Keratinocyte (primary cell): ENCODE measurements at regions not wholly inside any gene's neighbourhood (a gene's known extent, or its start where the extent isn't known, plus 50 kb on each side); places are given as distances from the start of the nearest gene placed in this dataset.
A peak's percentile ranks its signal among the peaks of the same experiment; 100 is the strongest.

ENCODE experiments used
- DNase-seq: peaks from one replicate; pipeline ENCODE4 v3.0.0-alpha.2; 2011; ENCODE audit warnings: low read depth, missing footprints, low spot score
- FAIRE-seq: peaks from 2 replicates; lab custom pipeline; 2011; peaks lifted over from hg19 to GRCh38; lab: Jason Lieb, UNC
- H2AFZ ChIP-seq: 2 replicates; pipeline ENCODE4 v1.6.0; 2012; ENCODE audit warnings: low read length, control low read depth, inconsistent platforms; ENCODE audit not compliant: control insufficient read depth
- H3K27ac ChIP-seq: 2 replicates; pipeline ENCODE4 v1.5.1; 2011; ENCODE audit warnings: low read length; ENCODE audit not compliant: control insufficient read depth, insufficient read depth
- H3K27me3 ChIP-seq: 3 replicates; pipeline ENCODE4 v1.6.0; 2011; ENCODE audit warnings: low read length; ENCODE audit not compliant: control insufficient read depth, insufficient read depth; ENCODE audit errors: extremely low read depth
- H3K36me3 ChIP-seq, 2 experiments: 2 replicates in 1 of 2; 3 replicates in 1 of 2; pipeline ENCODE4 v1.5.1; 2011; ENCODE audit warnings: low read length in 2 of 2, mild to moderate bottlenecking in 1 of 2; ENCODE audit not compliant: control insufficient read depth in 2 of 2, insufficient read depth in 2 of 2; ENCODE audit errors: extremely low read depth in 1 of 2
- H3K4me1 ChIP-seq: 3 replicates; pipeline ENCODE4 v1.5.1; 2011; ENCODE audit warnings: low read length; ENCODE audit not compliant: control insufficient read depth, insufficient read depth; ENCODE audit errors: extremely low read depth
- H3K4me2 ChIP-seq: 3 replicates; pipeline ENCODE4 v1.6.0; 2011; ENCODE audit warnings: low read depth, low read length; ENCODE audit not compliant: control insufficient read depth, insufficient read depth; ENCODE audit errors: extremely low read depth
- H3K4me3 ChIP-seq, 3 experiments: fragments of 200-600 bp in 1 of 3; sonication (generic) in 1 of 3; 2 replicates in 2 of 3; 3 replicates in 1 of 3; pipeline ENCODE4 v1.5.1; 2011 to 2016; ENCODE audit warnings: low read length in 3 of 3, mild to moderate bottlenecking in 3 of 3, control low read depth in 2 of 3, inconsistent platforms in 1 of 3, low read depth in 1 of 3, mixed read lengths in 1 of 3, mixed run types in 1 of 3, moderate library complexity in 1 of 3; ENCODE audit not compliant: control insufficient read depth in 2 of 3, insufficient read depth in 2 of 3; ENCODE audit errors: extremely low read depth in 1 of 3
- H3K79me2 ChIP-seq: 2 replicates; pipeline ENCODE4 v1.6.0; 2012; ENCODE audit warnings: low read length; ENCODE audit not compliant: control insufficient read depth, insufficient read depth
- H3K9ac ChIP-seq: 3 replicates; pipeline ENCODE4 v1.6.0; 2011; ENCODE audit warnings: low read length; ENCODE audit not compliant: control insufficient read depth, insufficient read depth; ENCODE audit errors: extremely low read depth
- H3K9me1 ChIP-seq: 3 replicates; pipeline ENCODE4 v1.6.0; 2011; ENCODE audit warnings: low read length; ENCODE audit not compliant: control insufficient read depth, insufficient read depth; ENCODE audit errors: extremely low read depth
- H3K9me3 ChIP-seq: 2 replicates; pipeline ENCODE4 v1.5.1; 2012; ENCODE audit warnings: low read depth, low read length; ENCODE audit not compliant: control insufficient read depth
- H4K20me1 ChIP-seq: 3 replicates; pipeline ENCODE4 v1.6.0; 2011; ENCODE audit warnings: low read length; ENCODE audit not compliant: control insufficient read depth, insufficient read depth; ENCODE audit errors: extremely low read depth
- CTCF ChIP-seq, 3 experiments: IDR thresholded peaks in 1 of 3; conservative IDR thresholded peaks in 1 of 3; optimal IDR thresholded peaks in 1 of 3; 2 replicates in 2 of 3; 3 replicates in 1 of 3; pipeline versions ENCODE3 to v1.5.1; 2011; ENCODE audit warnings: low read length in 3 of 3, mild to moderate bottlenecking in 3 of 3, moderate library complexity in 2 of 3, control low read depth in 1 of 3, inconsistent platforms in 1 of 3; ENCODE audit not compliant: insufficient read depth in 2 of 3; ENCODE audit errors: extremely low read depth in 1 of 3
- EZH2 ChIP-seq: IDR thresholded peaks from one replicate; pipeline ENCODE4 v1.6.1; 2012; ENCODE audit warnings: inconsistent platforms, mild to moderate bottlenecking, low read length, moderate library complexity
- dilution Hi-C: fragments of 300-500 bp; cut with MboI; formaldehyde crosslinking; loops from one replicate; pipeline ENCODE4 v1.7.0; 2020; ENCODE audit warnings: low sequenced_read_pairs; ENCODE audit not compliant: extremely low pct_ligation_motif_present

GRCh38 chr11:119491753-119492510, 69.0 kb upstream of the THY1 start:
- H3K4me2 ChIP-seq: no peak overlapping the region
- TF ChIP-seq CTCF (optimal IDR thresholded peaks at IDR 0.05 in 1 of 3, IDR thresholded peaks at IDR 0.05 in 1 of 3, conservative IDR thresholded peaks at IDR 0.05 in 1 of 3; ENCODE audit: extremely low read depth in 1 of 3, insufficient read depth in 2 of 3, low read length in 3 of 3) (peak; percentile 41 to 56 (median 45)), EZH2 (no peak)
- H3K9me3 ChIP-seq: no peaks in the 10 kb centered on the region
- no peak overlapping the region for H2AFZ ChIP-seq
- DNase-seq (no peak), FAIRE-seq (no peak)
- dilution Hi-C loops: no loop called here
- peaks cover 4% of the 10 kb centered on the region for H3K27me3 ChIP-seq
- no peaks in the 10 kb centered on the region for H3K79me2 ChIP-seq
- no peaks in the 10 kb centered on the region for H3K36me3 ChIP-seq
- H3K27ac ChIP-seq: no peak overlapping the region
- no peaks in the 10 kb centered on the region for H3K9me1 ChIP-seq
- no peak overlapping the region for H3K9ac ChIP-seq
- no peaks in the 10 kb centered on the region for H3K4me1 ChIP-seq
- H3K4me3 ChIP-seq: no peak overlapping the region
- H4K20me1 ChIP-seq: no peaks in the 10 kb centered on the region

GRCh38 chr11:119490253-119491006, 67.5 kb upstream of the THY1 start:
- dilution Hi-C loops: no loop called here
- H3K9me1 ChIP-seq: no peaks in the 10 kb centered on the region
- FAIRE-seq: no peak
- no peaks in the 10 kb centered on the region for H3K9me3 ChIP-seq
- TF ChIP-seq CTCF (optimal IDR thresholded peaks at IDR 0.05 in 1 of 3, IDR thresholded peaks at IDR 0.05 in 1 of 3, conservative IDR thresholded peaks at IDR 0.05 in 1 of 3; ENCODE audit: extremely low read depth in 1 of 3, insufficient read depth in 2 of 3, low read length in 3 of 3) (no peak), EZH2 (no peak)
- peaks cover 8% of the 10 kb centered on the region for H3K27me3 ChIP-seq
- no peaks in the 10 kb centered on the region for H4K20me1 ChIP-seq
- no peaks in the 10 kb centered on the region for H3K4me1 ChIP-seq
- no peak overlapping the region for H2AFZ ChIP-seq
- H3K27ac ChIP-seq: no peak overlapping the region
- H3K9ac ChIP-seq: no peak overlapping the region
- no peak overlapping the region for H3K4me2 ChIP-seq
- H3K79me2 ChIP-seq: no peaks in the 10 kb centered on the region
- H3K4me3 ChIP-seq: no peak overlapping the region
- H3K36me3 ChIP-seq: no peaks in the 10 kb centered on the region
- no peak for DNase-seq
